ENCODE measurements at regions not wholly inside any gene's neighbourhood (a gene's known extent, or its start where the extent isn't known, plus 50 kb on each side); places are given as distances from the start of the nearest gene placed in this dataset.

- TF ChIP-seq FOXM1 (IDR thresholded peaks at IDR 0.05; ENCODE audit: borderline replicate concordance) (no peak), SP1 (IDR thresholded peaks at IDR 0.05) (no peak), LEF1 (IDR thresholded peaks at IDR 0.05; ENCODE audit: borderline replicate concordance) (no peak), TARDBP (IDR thresholded peaks at IDR 0.05) (no peak), ZNF384 (IDR thresholded peaks at IDR 0.05) (no peak), BHLHE40 (IDR thresholded peaks at IDR 0.05; ENCODE audit: borderline replicate concordance) (no peak), HDGF (IDR thresholded peaks at IDR 0.05; ENCODE audit: borderline replicate concordance) (no peak), CTBP1 (IDR thresholded peaks at IDR 0.05; ENCODE audit: borderline replicate concordance) (no peak), ARNT (IDR thresholded peaks at IDR 0.05) (no peak), L3MBTL2 (conservative IDR thresholded peaks at IDR 0.05) (no peak), ELF4 (IDR thresholded peaks at IDR 0.05) (no peak), FOXA1 (IDR thresholded peaks at IDR 0.05) (no peak)
- TF ChIP-seq, protein P1, sequence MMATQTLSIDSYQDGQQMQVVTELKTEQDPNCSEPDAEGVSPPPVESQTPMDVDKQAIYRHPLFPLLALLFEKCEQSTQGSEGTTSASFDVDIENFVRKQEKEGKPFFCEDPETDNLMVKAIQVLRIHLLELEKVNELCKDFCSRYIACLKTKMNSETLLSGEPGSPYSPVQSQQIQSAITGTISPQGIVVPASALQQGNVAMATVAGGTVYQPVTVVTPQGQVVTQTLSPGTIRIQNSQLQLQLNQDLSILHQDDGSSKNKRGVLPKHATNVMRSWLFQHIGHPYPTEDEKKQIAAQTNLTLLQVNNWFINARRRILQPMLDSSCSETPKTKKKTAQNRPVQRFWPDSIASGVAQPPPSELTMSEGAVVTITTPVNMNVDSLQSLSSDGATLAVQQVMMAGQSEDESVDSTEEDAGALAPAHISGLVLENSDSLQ (IDR thresholded peaks at IDR 0.05) = no peak
These were observed 128.3 kb upstream of the MAF start for GRCh38 chr16:79728923-79729240.
